ENCODE measurements at regions not wholly inside any gene's neighbourhood (a gene's known extent, or its start where the extent isn't known, plus 50 kb on each side); places are given as distances from the start of the nearest gene placed in this dataset.

GRCh38 chr12:40164034-40164433 is 58.2 kb upstream of the SLC2A13 start:
- TF ChIP-seq, protein P1, sequence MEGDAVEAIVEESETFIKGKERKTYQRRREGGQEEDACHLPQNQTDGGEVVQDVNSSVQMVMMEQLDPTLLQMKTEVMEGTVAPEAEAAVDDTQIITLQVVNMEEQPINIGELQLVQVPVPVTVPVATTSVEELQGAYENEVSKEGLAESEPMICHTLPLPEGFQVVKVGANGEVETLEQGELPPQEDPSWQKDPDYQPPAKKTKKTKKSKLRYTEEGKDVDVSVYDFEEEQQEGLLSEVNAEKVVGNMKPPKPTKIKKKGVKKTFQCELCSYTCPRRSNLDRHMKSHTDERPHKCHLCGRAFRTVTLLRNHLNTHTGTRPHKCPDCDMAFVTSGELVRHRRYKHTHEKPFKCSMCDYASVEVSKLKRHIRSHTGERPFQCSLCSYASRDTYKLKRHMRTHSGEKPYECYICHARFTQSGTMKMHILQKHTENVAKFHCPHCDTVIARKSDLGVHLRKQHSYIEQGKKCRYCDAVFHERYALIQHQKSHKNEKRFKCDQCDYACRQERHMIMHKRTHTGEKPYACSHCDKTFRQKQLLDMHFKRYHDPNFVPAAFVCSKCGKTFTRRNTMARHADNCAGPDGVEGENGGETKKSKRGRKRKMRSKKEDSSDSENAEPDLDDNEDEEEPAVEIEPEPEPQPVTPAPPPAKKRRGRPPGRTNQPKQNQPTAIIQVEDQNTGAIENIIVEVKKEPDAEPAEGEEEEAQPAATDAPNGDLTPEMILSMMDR (IDR thresholded peaks at IDR 0.05) = no peak
- Histone ChIP-seq H3K4me3 (no peak overlapping the region), H3K9me3 (peaks cover 0 to 26% (median 0%) of the 10 kb centered on the region in 11 donors), H3K4me1 (peaks cover 0 to 3% (median 0%) of the 10 kb centered on the region in 9 donors), H3K27me3 (no peaks in the 10 kb centered on the region), H3K36me3 (no peaks in the 10 kb centered on the region), H3K27ac (no peak overlapping the region)
- DNase-seq (no peak), ATAC-seq (no peak)
- 46 to 62% methylated on average over 1 of the region's 1 CpG for WGBS, 2 donors
- intact Hi-C loops (cut with DNase I) = no loop called here

DNA sequence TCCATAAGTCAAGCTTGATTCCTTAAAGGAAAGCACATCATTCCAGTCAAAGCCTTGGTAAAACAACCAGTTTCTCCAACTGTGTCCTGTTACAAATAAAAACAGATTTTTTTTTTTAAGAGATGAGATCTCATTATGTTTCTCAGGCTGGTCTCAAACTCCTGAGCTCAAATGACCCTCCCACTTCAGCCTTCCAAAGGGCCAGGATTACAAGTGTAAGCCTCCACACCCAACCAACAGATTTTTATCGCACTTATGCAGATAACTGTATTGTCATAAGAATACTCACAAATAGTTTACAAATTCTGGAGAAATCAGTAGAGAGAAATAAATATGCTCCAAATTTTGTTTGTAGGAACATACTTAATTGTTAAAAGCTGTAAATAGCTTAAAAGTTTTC is 56.2 kb upstream of the SLC2A13 start:
- DNase-seq (no peak), ATAC-seq (no peak)
- 91 to 93% methylated on average over 1 of the region's 1 CpG for WGBS, 2 donors
- H3K9me3 ChIP-seq = peaks cover 0 to 26% (median 0%) of the 10 kb centered on the region in 11 donors
- peaks cover 0 to 18% (median 0%) of the 10 kb centered on the region in 9 donors for H3K4me1 ChIP-seq
- H3K4me3 ChIP-seq = no peak overlapping the region
- TF ChIP-seq, protein P1 (IDR thresholded peaks at IDR 0.05) = no peak
- H3K36me3 ChIP-seq = no peaks in the 10 kb centered on the region
- H3K27ac ChIP-seq = no peak overlapping the region
- intact Hi-C loops (cut with DNase I) = no loop called here
- no peaks in the 10 kb centered on the region for H3K27me3 ChIP-seq

- intact Hi-C loops (cut with DNase I) = loop anchor here in 5 of 10 donors (5.0 to 10.0 kb wide), 4 partner anchors 49 to 766 kb away; partner anchors contain the start of gene LRRK2 (in 2 of the 5)
- H3K27me3 ChIP-seq = no peaks in the 10 kb centered on the region
- WGBS, 2 donors = 85 to 88% methylated on average over 1 of the region's 1 CpG
- DNase-seq = no peak
- H3K4me3 ChIP-seq = no peak overlapping the region
- peak in 4 of 8 donors; percentile 30 to 84 (median 64) for ATAC-seq
- peaks cover 0 to 18% (median 0%) of the 10 kb centered on the region in 9 donors for H3K4me1 ChIP-seq
- no peaks in the 10 kb centered on the region for H3K36me3 ChIP-seq
- TF ChIP-seq, protein P1 (IDR thresholded peaks at IDR 0.05) = no peak
- peak overlapping the region in 1 of 10 donors; percentile 78 for H3K27ac ChIP-seq
- peaks cover 0 to 20% (median 0%) of the 10 kb centered on the region in 11 donors for H3K9me3 ChIP-seq
Observed at GRCh38 chr12:40158592-40159111, 52.8 kb upstream of the SLC2A13 start.

DNA sequence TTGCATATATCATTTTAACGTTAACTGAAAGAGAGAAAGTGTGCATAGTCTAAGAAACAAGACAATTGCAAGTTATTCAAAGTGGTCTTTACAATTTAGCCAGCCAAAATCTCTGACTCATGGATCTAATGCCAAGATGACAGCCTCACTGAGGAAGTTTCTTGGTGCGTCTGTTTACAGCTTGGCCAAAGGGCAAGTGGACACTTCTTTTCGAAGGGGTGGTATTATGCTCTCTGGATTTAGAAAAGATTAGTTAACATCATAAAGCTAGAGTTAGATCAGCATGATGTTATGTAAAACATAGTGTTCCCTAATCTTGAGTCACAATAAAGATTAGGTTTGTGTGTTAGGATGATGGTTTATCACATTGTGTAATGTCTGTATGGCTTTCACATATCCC is 51.5 kb upstream of the SLC2A13 start:
- WGBS, 2 donors = 82 to 85% methylated on average over 3 of the region's 3 CpGs
- intact Hi-C loops (cut with DNase I) = loop anchor here in 5 of 10 donors (5.0 to 10.0 kb wide), 4 partner anchors 50 to 767 kb away; partner anchors contain the start of gene LRRK2 (in 2 of the 5)
- Histone ChIP-seq H3K4me3 (no peak overlapping the region), H3K27me3 (no peaks in the 10 kb centered on the region), H3K4me1 (peaks cover 0 to 27% (median 0%) of the 10 kb centered on the region in 9 donors), H3K27ac (no peak overlapping the region), H3K9me3 (peaks cover 0 to 8% (median 0%) of the 10 kb centered on the region in 11 donors), H3K36me3 (no peaks in the 10 kb centered on the region)
- ATAC-seq (no peak), DNase-seq (no peak)
- TF ChIP-seq, protein P1 (IDR thresholded peaks at IDR 0.05) = no peak
